IMR-90 (cell line): ENCODE measurements at regions not wholly inside any gene's neighbourhood (a gene's known extent, or its start where the extent isn't known, plus 50 kb on each side); places are given as distances from the start of the nearest gene placed in this dataset.

Experiments used
- ATAC-seq: fragments of 200-7000 bp; cut with Tn5 transposase; 2 replicates; pipeline ENCODE4 v1.9.1; 2020; ENCODE audit warnings: low read depth, mild to moderate bottlenecking, moderate library complexity
- BruUV-seq: library from RNA; stranded (reverse); fragments of 400-500 nt; replicated peaks from 2 replicates; lab custom pipeline; 2021; lab: Mats Ljungman, UMichigan
- CTCF ChIA-PET: fragments of 300-600 bp; formaldehyde crosslinking; extraction: SDS; loops from one replicate; lab custom pipeline; 2021; ENCODE audit warnings: antibody characterized with exemption; lab: Yijun Ruan, JAX
- POLR2A ChIA-PET: fragments of 300-600 bp; sonication (Branson Sonifier 250); formaldehyde crosslinking; loops from one replicate; lab custom pipeline; 2022; ENCODE audit warnings: antibody characterized with exemption; ENCODE audit not compliant: unreplicated experiment; lab: Charles Lee
- DNase-seq: peaks from one replicate; pipeline ENCODE4 v3.0.0; 2013
- H2AFZ ChIP-seq: replicated peaks from 2 replicates; pipeline ENCODE3; 2013; ENCODE audit warnings: low read length, mild to moderate bottlenecking; ENCODE audit not compliant: poor library complexity
- H2AK5ac ChIP-seq: 2 replicates; pipeline ENCODE4 v1.6.1; 2013; ENCODE audit warnings: low read depth, low read length, inconsistent platforms
- H2AK9ac ChIP-seq: replicated peaks from 2 replicates; pipeline ENCODE3; 2013; ENCODE audit warnings: mild to moderate bottlenecking, low read depth, low read length, moderate library complexity; ENCODE audit not compliant: poor library complexity
- H2BK120ac ChIP-seq: 2 replicates; pipeline ENCODE4 v1.6.1; 2013; ENCODE audit warnings: low read depth, low read length, inconsistent platforms
- H2BK15ac ChIP-seq: 3 replicates; pipeline ENCODE4 v1.6.1; 2013; ENCODE audit warnings: low read depth, low read length, inconsistent platforms
- H2BK20ac ChIP-seq: 2 replicates; pipeline ENCODE4 v1.6.1; 2013; ENCODE audit warnings: low read depth, mild to moderate bottlenecking, inconsistent platforms, low read length, moderate library complexity
- H2BK5ac ChIP-seq: 2 replicates; pipeline ENCODE4 v1.6.1; 2013; ENCODE audit warnings: mild to moderate bottlenecking, low read depth, low read length, inconsistent platforms; ENCODE audit not compliant: poor library complexity, severe bottlenecking
- H3K14ac ChIP-seq: replicated peaks from 2 replicates; pipeline ENCODE4 v1.6.1; 2013; ENCODE audit warnings: low read depth, low read length, inconsistent platforms
- H3K18ac ChIP-seq: 2 replicates; pipeline ENCODE4 v1.6.1; 2013; ENCODE audit warnings: low read depth, low read length, control low read depth
- H3K23ac ChIP-seq: 2 replicates; pipeline ENCODE4 v1.6.1; 2013; ENCODE audit warnings: low read depth, low read length, inconsistent platforms
- H3K27ac ChIP-seq: 2 replicates; pipeline ENCODE4 v1.5.1; 2013; ENCODE audit warnings: mild to moderate bottlenecking, control low read depth, low read length; ENCODE audit not compliant: insufficient read depth
- H3K27me3 ChIP-seq: 2 replicates; pipeline ENCODE4 v1.6.1; 2013; ENCODE audit warnings: low read length; ENCODE audit not compliant: control insufficient read depth, insufficient read depth
- H3K36me3 ChIP-seq: 2 replicates; pipeline ENCODE4 v1.6.1; 2013; ENCODE audit warnings: low read length, mixed read lengths; ENCODE audit not compliant: control insufficient read depth, insufficient read depth
- H3K4ac ChIP-seq: 2 replicates; pipeline ENCODE4 v1.6.1; 2013; ENCODE audit warnings: low read depth, low read length, inconsistent platforms
- H3K4me1 ChIP-seq: 2 replicates; pipeline ENCODE4 v1.6.1; 2013; ENCODE audit warnings: low read length, mixed read lengths; ENCODE audit not compliant: control insufficient read depth, insufficient read depth
- H3K4me2 ChIP-seq: 2 replicates; pipeline ENCODE4 v1.6.1; 2013; ENCODE audit warnings: low read depth, mild to moderate bottlenecking, control low read depth, low read length, moderate library complexity
- H3K4me3 ChIP-seq: 2 replicates; pipeline ENCODE4 v1.5.1; 2013; ENCODE audit warnings: low read depth, mild to moderate bottlenecking, control low read depth, low read length, moderate library complexity; ENCODE audit not compliant: insufficient read depth
- H3K56ac ChIP-seq: 2 replicates; pipeline ENCODE4 v1.6.1; 2013; ENCODE audit warnings: low read length, inconsistent platforms; ENCODE audit not compliant: insufficient read depth; ENCODE audit errors: extremely low read depth
- H3K79me1 ChIP-seq, 2 experiments: 2 replicates each; pipeline ENCODE4 v1.6.1; 2013; ENCODE audit warnings: low read length in 2 of 2, inconsistent platforms in 1 of 2, low read depth in 1 of 2
- H3K9ac ChIP-seq: 2 replicates; pipeline ENCODE4 v1.6.1; 2013; ENCODE audit warnings: low read depth, low read length, control low read depth
- H3K9me1 ChIP-seq: 2 replicates; pipeline ENCODE4 v1.6.1; 2013; ENCODE audit warnings: low read length, inconsistent platforms; ENCODE audit not compliant: insufficient read depth
- H3K9me3 ChIP-seq: 2 replicates; pipeline ENCODE4 v1.6.1; 2013; ENCODE audit warnings: low read length; ENCODE audit not compliant: control insufficient read depth, insufficient read depth
- H4K20me1 ChIP-seq: 2 replicates; pipeline ENCODE4 v1.6.1; 2013; ENCODE audit warnings: low read length, inconsistent platforms; ENCODE audit not compliant: insufficient read depth
- H4K5ac ChIP-seq: 2 replicates; pipeline ENCODE4 v1.6.1; 2013; ENCODE audit warnings: mild to moderate bottlenecking, low read depth, low read length, control low read depth
- H4K8ac ChIP-seq, 2 experiments: 2 replicates each; pipeline ENCODE4 v1.6.1; 2013; ENCODE audit warnings: low read depth in 2 of 2, low read length in 2 of 2, control low read depth in 1 of 2, inconsistent platforms in 1 of 2
- H4K91ac ChIP-seq: 2 replicates; pipeline ENCODE4 v1.6.1; 2013; ENCODE audit warnings: low read depth, low read length, inconsistent platforms; ENCODE audit not compliant: insufficient read depth
- BHLHE40 ChIP-seq: fragments of 150-350 bp; IDR thresholded peaks from 2 replicates; pipeline ENCODE4 v1.6.1; 2016; ENCODE audit warnings: mild to moderate bottlenecking, low read depth, low read length
- CTCF ChIP-seq: conservative IDR thresholded peaks from 2 replicates; pipeline ENCODE4 v1.5.1; 2012; ENCODE audit warnings: mild to moderate bottlenecking, low read depth, low read length, improper control_type of control experiment
- ELK1 ChIP-seq: fragments of 150-350 bp; IDR thresholded peaks from 2 replicates; pipeline ENCODE4 v1.6.1; 2016; ENCODE audit warnings: low read depth, mild to moderate bottlenecking, low read length, moderate library complexity, borderline replicate concordance
- FOS ChIP-seq: fragments of 150-350 bp; IDR thresholded peaks from 2 replicates; pipeline ENCODE4 v1.6.1; 2016; ENCODE audit warnings: low read depth, low read length
- MAFK ChIP-seq: IDR thresholded peaks from 2 replicates; pipeline ENCODE4 v1.6.1; 2012; ENCODE audit warnings: low read depth, low read length, improper control_type of control experiment
- MAZ ChIP-seq: IDR thresholded peaks from 2 replicates; pipeline ENCODE4 v1.6.1; 2012; ENCODE audit warnings: low read depth, mild to moderate bottlenecking, low read length, improper control_type of control experiment, moderate library complexity, borderline replicate concordance
- NFE2L2 ChIP-seq: fragments of 150-350 bp; IDR thresholded peaks from 2 replicates; pipeline ENCODE4 v1.6.1; 2016; ENCODE audit warnings: low read depth, mild to moderate bottlenecking, low read length
- POLR2A ChIP-seq: IDR thresholded peaks from 2 replicates; pipeline ENCODE4 v1.6.1; 2012; ENCODE audit warnings: mild to moderate bottlenecking, low read depth, low read length
- RAD21 ChIP-seq: IDR thresholded peaks from 2 replicates; pipeline ENCODE4 v1.6.1; 2012; ENCODE audit warnings: low read length, improper control_type of control experiment
- RFX5 ChIP-seq: IDR thresholded peaks from 2 replicates; pipeline ENCODE4 v1.8.0; 2012; ENCODE audit warnings: low read depth, mild to moderate bottlenecking, low read length, moderate library complexity
- SMC3 ChIP-seq: fragments of 150-350 bp; IDR thresholded peaks from 2 replicates; pipeline ENCODE4 v1.6.1; 2016; ENCODE audit warnings: low read depth, mild to moderate bottlenecking, antibody characterized with exemption, low read length, moderate library complexity
- USF2 ChIP-seq: fragments of 150-350 bp; IDR thresholded peaks from 2 replicates; pipeline ENCODE4 v1.6.1; 2017; ENCODE audit warnings: mild to moderate bottlenecking, antibody characterized with exemption, low read length, low read depth
- WGBS, 2 experiments: methylation state at CpG; one replicate each; pipeline versions ENCODE4 v1.1.5 to v1.1.7; 2013; ENCODE audit warnings: missing lambda C conversion rate in 2 of 2; ENCODE audit not compliant: insufficient read length in 1 of 2; ENCODE audit errors: extremely low coverage in 2 of 2; 5-methylcytosine and 5-hydroxymethylcytosine counted together
- dilution Hi-C: fragments of 300-500 bp; cut with HindIII; formaldehyde crosslinking; loops from one replicate; pipeline ENCODE4 v1.14.3; 2018; ENCODE audit warnings: low sequenced_read_pairs; ENCODE audit not compliant: unreplicated experiment
- in situ Hi-C: fragments of 300-500 bp; cut with MboI; formaldehyde crosslinking; loops from 3 replicates; pipeline ENCODE4 v1.14.3; 2019; ENCODE audit warnings: low sequenced_read_pairs, inconsistent platforms, mixed read lengths
- intact Hi-C: fragments of 100-400 bp; cut with micrococcal nuclease; formaldehyde crosslinking; loops from 2 replicates; pipeline ENCODE4 v1.10.0; 2022

GRCh38 chr7:25569765-25570164, 341.5 kb upstream of the NPVF start:
- no peak overlapping the region for H2BK15ac ChIP-seq
- H4K20me1 ChIP-seq, result no peaks in the 10 kb centered on the region
- no peaks in the 10 kb centered on the region for H3K36me3 ChIP-seq
- ChIA-PET POLR2A (no interaction called here), CTCF (no interaction called here)
- no peak overlapping the region for H2BK20ac ChIP-seq
- H3K4me3 ChIP-seq, result no peak overlapping the region
- H3K79me1 ChIP-seq, result no peaks in the 10 kb centered on the region
- H3K9ac ChIP-seq, result no peak overlapping the region
- no peak overlapping the region for H2BK120ac ChIP-seq
- H2AK9ac ChIP-seq, result no peak overlapping the region
- TF ChIP-seq FOS (no peak), RFX5 (no peak), MAZ (no peak), RAD21 (no peak), MAFK (no peak), BHLHE40 (no peak), NFE2L2 (no peak), SMC3 (no peak), USF2 (no peak), ELK1 (no peak), POLR2A (no peak), CTCF (no peak)
- dilution Hi-C loops, result no loop called here
- H2AFZ ChIP-seq, result no peak overlapping the region
- H3K4me1 ChIP-seq, result no peaks in the 10 kb centered on the region
- intact Hi-C loops, result no loop called here
- H4K8ac ChIP-seq, result no peak overlapping the region
- no peaks in the 10 kb centered on the region; the same call in 1 of the 2 replicates for H3K27me3 ChIP-seq
- WGBS, 2 experiments, result no CpG with 5 or more reads among the region's 3 CpGs
- no peak for DNase-seq
- no peak overlapping the region for H3K56ac ChIP-seq
- no peak overlapping the region for H3K4ac ChIP-seq
- H3K9me3 ChIP-seq, result no peaks in the 10 kb centered on the region
- no peak overlapping the region for H4K91ac ChIP-seq
- H3K4me2 ChIP-seq, result no peak overlapping the region
- H2BK5ac ChIP-seq, result no peak overlapping the region
- no TSS peak for BruUV-seq
- no peak overlapping the region for H3K18ac ChIP-seq
- no peak overlapping the region for H3K14ac ChIP-seq
- in situ Hi-C loops, result no loop called here
- H3K27ac ChIP-seq, result no peak overlapping the region
- no peak overlapping the region for H2AK5ac ChIP-seq
- no peak overlapping the region for H4K5ac ChIP-seq
- no peak for ATAC-seq
- no peaks in the 10 kb centered on the region for H3K9me1 ChIP-seq
- no peak overlapping the region for H3K23ac ChIP-seq
